Calu3 (cell line): ENCODE measurements at regions not wholly inside any gene's neighbourhood (a gene's known extent, or its start where the extent isn't known, plus 50 kb on each side); places are given as distances from the start of the nearest gene placed in this dataset.

Experiments used
- BruUV-seq: library from RNA; stranded (reverse); fragments of 400-500 nt; replicated peaks from 2 replicates; lab custom pipeline; 2021; lab: Mats Ljungman, UMichigan
- CTCF ChIA-PET: fragments of 300-600 bp; sonication (Branson Sonifier 250); formaldehyde crosslinking; loops from one replicate; lab custom pipeline; 2022; ENCODE audit warnings: antibody characterized with exemption; lab: Charles Lee
- DNase-seq: peaks from one replicate; pipeline ENCODE4 v3.0.0; 2022
- H3K27ac Mint-ChIP-seq: one replicate; pipeline ENCODE4 v1.8.0; 2022; ENCODE audit warnings: mixed read lengths; ENCODE audit not compliant: unreplicated experiment
- H3K27me3 Mint-ChIP-seq: one replicate; pipeline ENCODE4 v1.8.0; 2022; ENCODE audit warnings: mixed read lengths; ENCODE audit not compliant: unreplicated experiment
- H3K36me3 Mint-ChIP-seq: one replicate; pipeline ENCODE4 v1.8.0; 2022; ENCODE audit warnings: mild to moderate bottlenecking, moderate library complexity, mixed read lengths; ENCODE audit not compliant: insufficient read depth, unreplicated experiment
- H3K4me1 Mint-ChIP-seq: one replicate; pipeline ENCODE4 v1.8.0; 2022; ENCODE audit warnings: mild to moderate bottlenecking, low read depth, mixed read lengths; ENCODE audit not compliant: unreplicated experiment
- H3K4me3 Mint-ChIP-seq: one replicate; pipeline ENCODE4 v1.8.0; 2022; ENCODE audit warnings: mild to moderate bottlenecking, low read depth, moderate library complexity, mixed read lengths; ENCODE audit not compliant: unreplicated experiment
- H3K9me3 Mint-ChIP-seq: one replicate; pipeline ENCODE4 v1.8.0; 2022; ENCODE audit warnings: low read depth, mixed read lengths; ENCODE audit not compliant: unreplicated experiment
- intact Hi-C: fragments of 100-400 bp; cut with micrococcal nuclease; formaldehyde crosslinking; loops from one replicate; pipeline ENCODE4 v1.10.0; 2022; ENCODE audit not compliant: unreplicated experiment
- TF ChIP-seq, protein P1 (sequence below): fragments of 200-600 bp; IDR thresholded peaks from one replicate; pipeline ENCODE4 v1.8.0; 2022; ENCODE audit warnings: antibody characterized with exemption; ENCODE audit not compliant: unreplicated experiment

DNA sequence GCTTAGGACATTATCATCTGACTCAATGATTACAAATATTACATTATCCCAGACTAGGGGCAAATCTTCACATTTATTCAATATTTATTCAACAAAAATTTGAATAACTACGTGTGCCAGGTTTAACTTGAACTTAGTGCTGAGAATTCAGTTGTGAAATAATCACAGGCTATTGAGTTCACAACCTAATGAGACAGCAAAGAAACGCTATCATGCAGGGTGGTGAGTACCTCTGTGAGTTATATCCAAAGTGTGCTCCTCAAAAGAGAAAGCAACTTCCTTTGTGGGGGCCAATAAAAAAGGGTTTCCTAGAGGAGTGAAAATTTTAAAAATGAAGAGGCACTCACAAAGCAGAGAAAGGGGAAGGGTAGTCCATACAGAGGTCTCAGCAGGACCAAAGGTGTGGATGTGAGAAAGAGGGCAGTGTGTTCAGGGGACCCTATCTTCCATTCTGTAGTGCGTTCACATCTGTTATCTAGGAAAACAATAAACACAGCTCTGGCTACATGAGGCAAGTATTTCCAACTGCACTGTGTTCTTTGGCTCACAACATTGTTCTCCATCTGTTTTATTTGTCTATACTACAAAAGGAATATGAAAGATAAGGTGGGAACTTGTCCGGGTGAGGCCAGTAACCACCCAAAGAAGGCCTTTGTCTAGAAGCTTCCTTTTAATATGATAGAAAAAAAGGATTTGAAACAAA is 155.4 kb upstream of the MARCKS start:
- BruUV-seq = no TSS peak
- intact Hi-C loops = no loop called here
- no peak overlapping the region for H3K27ac Mint-ChIP-seq

DNA sequence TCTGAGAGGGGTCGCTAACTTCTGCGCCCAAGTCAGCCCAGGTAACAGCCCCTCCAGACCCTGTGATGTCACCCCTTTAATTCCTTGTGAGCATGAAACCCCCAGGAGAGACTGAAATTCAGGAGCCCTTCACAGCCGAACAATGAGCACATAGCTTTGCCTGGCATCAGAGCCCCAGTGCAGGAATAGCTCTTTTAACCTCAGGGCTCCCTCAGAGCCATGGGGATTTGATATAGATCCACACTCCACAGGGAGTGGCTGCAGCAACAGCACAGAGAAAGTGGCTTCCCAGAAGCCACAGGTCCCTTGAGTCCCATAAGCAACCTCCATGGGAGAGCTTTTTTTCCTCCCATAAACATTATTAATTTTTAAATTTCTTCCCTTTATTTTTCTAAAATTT is 150.0 kb upstream of the MARCKS start:
- H3K4me1 Mint-ChIP-seq = no peaks in the 10 kb centered on the region
- peaks cover 4% of the 10 kb centered on the region for H3K36me3 Mint-ChIP-seq
- CTCF ChIA-PET = no interaction called here
- BruUV-seq = no TSS peak
- DNase-seq = no peak
- no peak overlapping the region for H3K4me3 Mint-ChIP-seq
- intact Hi-C loops = no loop called here
- TF ChIP-seq, protein P1, sequence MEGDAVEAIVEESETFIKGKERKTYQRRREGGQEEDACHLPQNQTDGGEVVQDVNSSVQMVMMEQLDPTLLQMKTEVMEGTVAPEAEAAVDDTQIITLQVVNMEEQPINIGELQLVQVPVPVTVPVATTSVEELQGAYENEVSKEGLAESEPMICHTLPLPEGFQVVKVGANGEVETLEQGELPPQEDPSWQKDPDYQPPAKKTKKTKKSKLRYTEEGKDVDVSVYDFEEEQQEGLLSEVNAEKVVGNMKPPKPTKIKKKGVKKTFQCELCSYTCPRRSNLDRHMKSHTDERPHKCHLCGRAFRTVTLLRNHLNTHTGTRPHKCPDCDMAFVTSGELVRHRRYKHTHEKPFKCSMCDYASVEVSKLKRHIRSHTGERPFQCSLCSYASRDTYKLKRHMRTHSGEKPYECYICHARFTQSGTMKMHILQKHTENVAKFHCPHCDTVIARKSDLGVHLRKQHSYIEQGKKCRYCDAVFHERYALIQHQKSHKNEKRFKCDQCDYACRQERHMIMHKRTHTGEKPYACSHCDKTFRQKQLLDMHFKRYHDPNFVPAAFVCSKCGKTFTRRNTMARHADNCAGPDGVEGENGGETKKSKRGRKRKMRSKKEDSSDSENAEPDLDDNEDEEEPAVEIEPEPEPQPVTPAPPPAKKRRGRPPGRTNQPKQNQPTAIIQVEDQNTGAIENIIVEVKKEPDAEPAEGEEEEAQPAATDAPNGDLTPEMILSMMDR = no peak
- no peaks in the 10 kb centered on the region for H3K9me3 Mint-ChIP-seq
- H3K27ac Mint-ChIP-seq = no peak overlapping the region
- H3K27me3 Mint-ChIP-seq = no peaks in the 10 kb centered on the region

More for the DNA sequence above, 155.4 kb upstream of the MARCKS start:
- no peaks in the 10 kb centered on the region for H3K27me3 Mint-ChIP-seq
- TF ChIP-seq, protein P1 = no peak
- peaks cover 17% of the 10 kb centered on the region for H3K4me1 Mint-ChIP-seq
- DNase-seq = no peak
- H3K4me3 Mint-ChIP-seq = no peak overlapping the region
- H3K9me3 Mint-ChIP-seq = no peaks in the 10 kb centered on the region
- CTCF ChIA-PET = no interaction called here
- no peaks in the 10 kb centered on the region for H3K36me3 Mint-ChIP-seq

DNA sequence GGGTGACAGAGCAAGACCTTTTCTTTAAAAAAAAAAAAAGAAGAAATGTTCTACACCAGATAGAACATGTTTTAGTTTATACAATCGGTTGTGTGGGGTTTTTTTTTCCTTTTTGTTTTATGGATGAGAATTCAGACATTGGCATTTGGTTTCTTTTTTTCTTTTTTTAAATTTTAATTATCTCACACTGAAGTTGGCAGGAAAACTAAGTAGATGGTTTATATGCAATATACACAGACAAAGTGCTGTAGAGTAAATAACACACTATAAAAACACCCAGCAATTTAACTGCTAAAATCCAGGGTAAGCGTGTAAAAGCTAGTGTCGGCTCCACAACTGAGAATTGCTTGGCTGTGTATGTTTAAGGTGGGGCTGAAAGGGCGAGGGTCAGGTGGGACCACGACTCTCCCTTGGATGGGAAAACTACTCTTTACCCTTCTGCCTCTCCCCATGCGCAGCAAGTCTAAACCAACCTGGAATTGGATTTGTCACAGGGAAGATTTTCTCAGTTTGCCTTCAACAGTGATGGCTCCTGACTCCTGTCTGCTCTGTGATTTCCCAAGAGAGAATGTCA is 147.1 kb upstream of the MARCKS start:
- no peaks in the 10 kb centered on the region for H3K9me3 Mint-ChIP-seq
- BruUV-seq = no TSS peak
- H3K27me3 Mint-ChIP-seq = no peaks in the 10 kb centered on the region
- no peak overlapping the region for H3K4me3 Mint-ChIP-seq
- TF ChIP-seq, protein P1 = no peak
- no peaks in the 10 kb centered on the region for H3K4me1 Mint-ChIP-seq
- intact Hi-C loops = no loop called here
- peaks cover 4% of the 10 kb centered on the region for H3K36me3 Mint-ChIP-seq
- DNase-seq = no peak
- H3K27ac Mint-ChIP-seq = no peak overlapping the region
- CTCF ChIA-PET = no interaction called here

DNA sequence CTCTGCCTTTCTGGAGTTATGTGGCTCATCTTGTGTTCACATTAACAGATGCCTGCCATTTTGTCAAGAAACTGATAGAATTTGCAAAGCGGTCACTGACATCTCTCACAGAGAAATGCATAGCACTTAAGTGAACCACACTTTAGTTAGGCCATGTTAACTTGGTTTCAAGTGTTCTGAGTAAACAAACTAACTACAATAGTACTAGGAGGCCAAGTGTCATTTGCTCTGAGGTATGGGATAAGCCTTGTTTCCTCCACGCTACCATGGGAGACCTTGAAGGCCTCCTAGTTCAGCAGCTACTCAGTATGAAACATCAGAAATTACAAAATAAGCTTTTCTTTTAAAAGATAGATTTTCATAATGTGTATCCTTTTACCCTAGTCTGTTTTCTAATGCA is 143.5 kb upstream of the MARCKS start:
- intact Hi-C loops = no loop called here
- H3K4me1 Mint-ChIP-seq = no peaks in the 10 kb centered on the region
- peaks cover 3% of the 10 kb centered on the region for H3K36me3 Mint-ChIP-seq
- H3K27me3 Mint-ChIP-seq = no peaks in the 10 kb centered on the region
- no peaks in the 10 kb centered on the region for H3K9me3 Mint-ChIP-seq
- no peak for DNase-seq
- CTCF ChIA-PET = interaction anchor here (0.5 to 0.6 kb wide), 2 partner anchors 41 to 141 kb away, joined by 3 to 5 read pairs; no protein-coding TSS in a partner anchor
- H3K4me3 Mint-ChIP-seq = no peak overlapping the region
- no peak overlapping the region for H3K27ac Mint-ChIP-seq
- TF ChIP-seq, protein P1 = no peak
- no TSS peak for BruUV-seq
